Stimulated activated CD4-positive, alpha-beta T cell treated with anti-CD3 and anti-CD28 coated beads, Interleukin-15, amount 100 ng/mL, for 24 hours (primary cell): ENCODE measurements at regions not wholly inside any gene's neighbourhood (a gene's known extent, or its start where the extent isn't known, plus 50 kb on each side); places are given as distances from the start of the nearest gene placed in this dataset.
A peak's percentile ranks its signal among the peaks of the same experiment; 100 is the strongest.

Experiments
- DNase-seq: peaks from one replicate; pipeline ENCODE4 v3.0.0-alpha.2; 2020

GRCh38 chr3:109210501-109210900 lies 74.0 kb downstream of the C3orf85 start:
- no peak for DNase-seq

GRCh38 chr3:109211941-109212340 lies 75.4 kb downstream of the C3orf85 start:
- DNase-seq = no peak

- no peak for DNase-seq
Observed at GRCh38 chr3:109213321-109213720, 76.8 kb downstream of the C3orf85 start.

GRCh38 chr3:109224333-109224732 lies 87.8 kb downstream of the C3orf85 start:
- peak; percentile 13 for DNase-seq

- DNase-seq = no peak
Observed at GRCh38 chr3:109225516-109225915, 89.0 kb downstream of the C3orf85 start.

GRCh38 chr3:109228391-109229080 lies 87.8 kb downstream of the DPPA2 start:
- no peak for DNase-seq

GRCh38 chr3:109229174-109229847 lies 87.0 kb downstream of the DPPA2 start:
- no peak for DNase-seq

GRCh38 chr3:109234300-109234699 lies 82.0 kb downstream of the DPPA2 start:
- DNase-seq = no peak

GRCh38 chr3:109241459-109242186 lies 74.7 kb downstream of the DPPA2 start:
- no peak for DNase-seq

- DNase-seq = no peak
Observed at GRCh38 chr3:109242187-109242523, 74.2 kb downstream of the DPPA2 start.
